NCI-H128 (cell line): ENCODE measurements at regions not wholly inside any gene's neighbourhood (a gene's known extent, or its start where the extent isn't known, plus 50 kb on each side); places are given as distances from the start of the nearest gene placed in this dataset.
"Not testable (repeated sequence)": the region's sequence is repeated elsewhere in the genome, so short reads cannot be mapped to it uniquely, and the experiment has no call there.

Source experiments
- DNase-seq: peaks from one replicate; lab custom pipeline; 2025; ENCODE audit not compliant: unreplicated experiment; lab: John Stamatoyannopoulos, UW

DNA sequence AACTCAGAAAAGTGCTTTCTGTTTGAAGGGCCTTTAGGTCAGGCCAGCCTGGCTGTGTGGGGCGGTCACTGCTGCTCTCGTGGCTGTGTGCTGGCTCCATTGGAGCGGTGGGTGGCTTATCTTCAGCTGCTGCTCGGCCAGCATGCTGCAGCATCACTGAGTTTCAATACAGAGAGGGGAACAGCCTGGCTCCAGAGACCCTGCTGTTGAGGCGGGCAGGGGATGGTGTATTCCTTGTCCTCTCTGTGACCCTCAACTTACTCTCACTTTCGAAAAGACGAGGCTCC, 248.5 kb upstream of the ONECUT1 start:
- DNase-seq = no peak

DNA sequence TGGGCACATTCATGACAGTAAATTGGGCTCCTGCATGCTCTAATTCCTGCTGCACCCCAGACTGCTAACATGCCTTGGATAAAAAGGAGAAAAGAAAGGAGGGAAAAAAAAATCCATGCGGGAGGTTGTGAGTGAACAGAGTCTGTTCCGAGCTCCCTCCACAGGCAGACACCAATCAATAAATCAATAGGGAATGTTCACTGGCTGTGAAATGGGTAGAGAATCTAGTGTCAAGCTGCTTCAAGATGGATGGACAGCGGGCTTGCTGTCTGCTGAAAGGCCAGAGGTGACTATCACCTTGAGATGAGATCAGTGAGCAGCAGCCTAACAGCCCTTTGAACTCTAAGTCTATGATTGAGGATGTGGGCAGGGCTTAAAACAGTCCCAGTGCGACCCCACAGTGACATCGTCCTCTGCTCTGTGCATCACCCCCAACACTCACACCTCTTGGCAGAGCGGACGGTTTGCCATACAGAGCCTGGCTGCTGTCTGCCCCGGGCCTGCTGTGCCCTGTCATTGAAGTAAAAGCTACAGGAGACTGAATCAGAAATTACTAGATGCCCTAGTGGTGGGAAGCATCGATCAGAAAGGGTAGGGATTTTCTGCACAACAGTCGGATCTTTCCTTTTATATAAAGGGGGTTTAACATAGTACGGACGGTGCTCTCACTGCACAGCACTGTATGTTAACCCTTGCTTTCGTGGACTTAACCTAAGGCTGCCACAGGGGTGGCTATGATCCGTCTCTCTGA, 247.9 kb upstream of the ONECUT1 start:
- DNase-seq = no peak

DNA sequence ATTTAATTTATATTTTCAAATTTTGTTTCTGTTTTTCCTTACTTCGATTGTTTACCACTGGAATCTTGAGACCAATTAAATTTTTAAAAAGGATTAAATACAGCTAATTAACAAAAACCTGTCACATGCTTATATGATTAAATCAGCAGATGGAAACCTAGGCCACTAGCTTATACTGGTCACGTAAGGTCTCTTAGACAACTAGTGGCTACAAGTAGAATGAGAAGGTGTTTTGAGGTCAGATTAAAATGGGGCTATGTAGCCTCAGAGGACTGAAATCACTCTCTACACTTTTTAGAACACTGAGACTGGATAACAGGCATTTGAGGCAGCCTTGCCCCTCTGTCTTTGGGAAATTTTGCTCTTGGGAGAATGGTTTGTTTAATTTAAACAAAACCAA, 246.5 kb upstream of the ONECUT1 start:
- no peak for DNase-seq

DNA sequence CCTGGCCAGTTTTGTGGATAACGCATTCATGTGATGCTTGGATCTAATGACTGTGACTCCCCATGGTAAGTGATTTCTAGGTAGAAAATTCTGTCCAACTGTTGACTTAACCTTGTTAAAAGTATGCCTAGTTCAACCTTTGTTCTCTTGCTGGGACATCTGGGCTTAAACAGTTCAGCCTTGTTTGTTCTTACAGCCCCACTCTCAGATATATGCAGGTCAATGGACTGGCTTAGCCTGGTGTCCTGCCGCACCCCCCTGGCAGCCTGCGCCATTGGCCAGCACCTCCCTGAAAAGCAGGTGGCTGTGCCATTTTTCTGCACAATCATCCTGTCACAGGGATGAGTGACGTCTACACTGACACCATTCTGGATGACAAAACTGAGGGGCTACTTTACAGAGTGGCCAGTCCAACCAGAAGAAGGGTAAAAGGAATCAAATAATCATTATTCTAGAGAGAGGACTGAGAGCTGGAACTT, 244.7 kb upstream of the ONECUT1 start:
- no peak for DNase-seq

DNA sequence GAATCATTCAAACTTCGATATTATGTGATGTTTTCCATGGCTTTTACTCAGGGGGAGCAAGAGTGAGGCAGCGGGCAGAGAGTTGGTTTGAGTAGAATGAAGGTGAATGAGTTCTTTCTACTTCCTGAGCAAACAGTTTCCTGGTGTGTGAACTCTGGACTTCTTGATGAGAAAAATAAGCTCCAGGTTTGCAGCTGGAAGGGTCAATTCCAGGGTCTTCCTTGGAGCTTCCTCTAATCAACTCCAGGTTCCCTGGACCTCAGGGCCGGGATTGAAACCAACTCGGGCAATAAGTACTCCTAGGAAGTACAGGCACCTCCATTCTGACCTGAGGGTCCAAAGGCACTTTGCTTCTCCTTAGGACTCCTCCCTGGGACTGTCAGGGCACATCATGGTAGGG, 243.6 kb upstream of the ONECUT1 start:
- no peak for DNase-seq

DNA sequence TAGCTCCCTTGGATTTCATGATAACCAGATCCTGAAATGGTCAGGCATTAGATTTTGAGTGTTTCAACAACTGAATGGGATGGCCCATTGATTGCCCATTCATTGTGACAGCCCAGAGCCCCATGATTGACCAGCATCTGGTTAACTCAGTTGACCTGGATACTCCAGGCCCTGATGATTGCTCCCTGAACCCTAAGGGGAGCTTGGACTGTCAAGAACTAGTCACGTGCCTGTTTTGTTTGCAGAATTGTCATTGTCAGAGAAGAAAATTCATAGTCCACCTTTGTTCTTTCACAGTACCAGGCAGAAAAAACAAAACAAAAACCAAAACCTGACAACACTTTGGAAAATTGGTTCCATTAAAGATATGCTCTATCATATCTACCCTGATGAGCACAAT, 241.3 kb upstream of the ONECUT1 start:
- no peak for DNase-seq

DNA sequence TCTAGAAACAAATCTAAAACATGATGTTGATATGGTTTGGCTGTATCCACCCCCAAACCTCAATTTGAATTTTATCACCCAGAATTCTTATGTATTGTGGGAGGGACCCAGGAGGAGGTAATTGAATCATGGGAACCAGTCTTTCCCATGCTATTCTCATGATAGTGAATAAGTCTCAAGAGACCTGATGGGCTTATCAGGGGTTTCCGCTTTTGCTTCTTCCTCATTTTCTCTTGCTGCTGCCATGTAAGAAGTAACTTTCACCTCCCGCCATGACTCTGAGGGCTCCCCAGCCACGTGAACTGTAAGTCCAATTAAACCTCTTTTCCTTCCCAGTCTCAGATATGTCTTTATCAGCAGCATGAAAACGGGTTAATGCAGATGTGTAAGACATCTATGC, 232.7 kb upstream of the ONECUT1 start:
- DNase-seq = no peak

DNA sequence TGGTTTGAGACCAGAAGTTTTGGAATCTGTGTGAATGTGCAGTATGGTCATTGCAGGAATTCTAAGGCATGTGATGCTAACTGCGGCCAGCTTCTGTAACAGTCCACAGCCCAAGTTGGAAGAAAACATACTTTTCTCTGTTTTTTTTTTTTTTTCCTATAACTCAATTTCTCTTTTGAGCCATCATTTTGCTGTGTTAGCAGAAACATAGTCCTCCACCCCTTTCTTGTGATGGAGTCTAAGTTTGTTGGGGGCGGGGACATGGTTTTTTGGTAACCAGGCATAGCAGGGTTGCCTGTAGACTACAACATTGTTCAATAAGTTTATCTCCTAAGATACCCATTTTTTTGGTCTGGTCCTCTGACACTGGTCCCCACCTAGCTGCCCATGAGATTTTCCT, 223.2 kb upstream of the ONECUT1 start:
- DNase-seq = no peak

DNA sequence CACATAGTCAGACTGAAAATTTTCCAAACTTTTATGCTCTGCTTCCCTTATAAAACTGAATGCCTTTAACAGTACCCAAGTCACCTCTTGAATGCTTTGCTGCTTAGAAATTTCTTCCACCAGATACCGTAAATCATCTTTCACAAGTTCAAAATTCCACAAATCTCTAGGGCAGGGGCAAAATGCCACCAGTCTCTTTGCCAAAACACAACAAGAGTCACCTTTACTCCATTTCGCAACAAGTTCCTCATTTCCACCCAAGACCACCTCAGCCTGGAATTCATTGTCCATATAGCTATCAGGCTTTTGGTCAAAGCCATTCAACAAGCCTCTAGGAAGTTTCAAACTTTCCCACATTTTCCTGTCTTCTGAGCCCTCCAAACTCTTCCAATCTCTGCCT, 221.6 kb upstream of the ONECUT1 start:
- DNase-seq = not testable (repeated sequence)

DNA sequence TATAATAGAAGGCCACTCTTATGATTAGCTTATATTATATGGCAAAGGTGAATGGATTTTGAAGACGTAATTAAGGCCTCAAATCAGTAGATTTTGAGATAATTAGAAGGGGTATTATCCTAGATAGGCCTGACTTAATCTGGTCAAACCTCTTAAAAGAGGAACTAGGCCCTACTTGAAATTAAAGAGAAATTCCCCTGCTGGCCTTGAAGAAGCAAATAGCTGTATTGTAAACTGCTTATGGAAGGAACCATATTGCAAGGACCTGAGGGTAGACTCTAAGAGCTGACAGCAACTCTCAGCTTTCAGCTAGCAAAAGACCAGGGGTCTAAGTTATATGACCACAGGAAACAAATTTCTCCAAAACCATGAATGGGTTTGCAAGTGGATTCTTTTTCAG, 219.0 kb upstream of the ONECUT1 start:
- no peak for DNase-seq

DNA sequence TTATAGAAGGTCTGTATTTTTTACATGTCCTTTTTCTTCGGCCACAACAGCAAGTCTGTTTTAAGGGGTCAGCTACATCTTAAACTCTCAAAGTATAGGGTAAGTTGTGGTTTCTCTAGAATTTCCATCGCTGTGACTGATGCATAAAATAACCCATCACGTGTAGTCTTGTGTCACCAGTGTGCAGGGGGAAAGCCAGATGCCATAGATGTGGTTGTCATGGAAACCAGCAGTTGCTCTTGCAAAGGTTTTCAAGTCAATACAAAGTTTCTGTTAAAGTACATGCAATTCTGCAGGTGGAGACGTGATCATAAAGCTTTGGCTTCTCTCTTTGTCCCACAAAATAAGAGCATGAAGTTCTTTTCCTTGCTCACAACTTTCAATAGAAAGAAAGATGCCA, 210.3 kb upstream of the ONECUT1 start:
- DNase-seq = no peak

DNA sequence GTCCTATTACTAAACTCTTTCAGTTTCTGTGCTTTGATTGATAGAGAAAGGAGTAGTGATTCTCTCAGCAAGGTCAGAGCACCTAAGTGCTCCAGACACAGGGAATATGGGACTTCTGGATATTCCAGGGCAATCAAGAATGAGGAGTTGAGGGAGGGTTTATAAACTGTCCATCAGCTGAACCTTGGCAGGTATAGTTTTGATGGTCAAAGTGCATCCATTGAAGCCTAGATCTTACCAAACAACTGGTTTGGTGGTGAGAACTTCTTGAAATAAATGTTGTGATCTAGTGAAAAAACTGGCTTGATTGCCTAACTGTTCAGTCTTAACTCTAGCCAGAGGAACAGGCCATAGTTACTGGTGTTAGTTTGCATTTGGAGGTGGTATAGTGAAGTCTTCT, 207.0 kb upstream of the ONECUT1 start:
- no peak for DNase-seq

DNA sequence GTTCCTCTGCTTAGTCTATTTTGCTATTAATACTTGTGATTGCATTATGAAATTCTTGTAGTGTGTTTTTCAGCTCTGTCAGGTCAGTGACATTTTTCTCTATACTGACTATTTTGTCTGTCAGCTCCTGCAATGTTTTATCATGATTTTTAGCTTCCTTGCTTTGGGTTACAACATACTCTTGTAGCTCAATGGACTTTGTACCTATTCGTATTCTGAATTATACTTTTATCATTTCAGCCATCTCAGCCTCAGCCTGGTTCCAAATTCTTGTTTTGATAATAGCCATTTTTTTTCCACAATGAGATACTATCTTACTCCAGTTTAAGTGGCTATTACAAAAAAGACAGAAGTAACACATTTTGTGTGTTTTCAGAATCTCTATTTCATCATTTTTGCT, 204.2 kb upstream of the ONECUT1 start:
- no peak for DNase-seq

DNA sequence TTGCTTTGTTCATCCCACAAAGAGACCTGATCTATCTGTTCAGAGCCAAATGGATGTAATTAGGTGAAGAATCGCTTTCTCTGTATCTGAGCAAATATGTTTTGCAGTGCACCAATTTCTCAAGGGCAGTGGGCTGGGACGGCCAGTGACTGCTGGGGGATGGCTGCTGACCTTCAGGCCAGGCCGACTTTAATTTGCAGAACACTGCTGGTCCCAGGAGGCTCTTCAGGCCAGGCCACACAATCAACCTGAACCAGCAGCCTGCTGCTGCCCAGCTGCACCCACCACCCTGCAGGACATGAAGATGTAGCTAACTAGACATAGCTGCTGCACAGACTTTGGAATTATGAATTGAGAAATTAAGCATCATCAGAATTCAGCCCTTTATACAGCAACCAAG, 194.4 kb upstream of the ONECUT1 start:
- DNase-seq = no peak

DNA sequence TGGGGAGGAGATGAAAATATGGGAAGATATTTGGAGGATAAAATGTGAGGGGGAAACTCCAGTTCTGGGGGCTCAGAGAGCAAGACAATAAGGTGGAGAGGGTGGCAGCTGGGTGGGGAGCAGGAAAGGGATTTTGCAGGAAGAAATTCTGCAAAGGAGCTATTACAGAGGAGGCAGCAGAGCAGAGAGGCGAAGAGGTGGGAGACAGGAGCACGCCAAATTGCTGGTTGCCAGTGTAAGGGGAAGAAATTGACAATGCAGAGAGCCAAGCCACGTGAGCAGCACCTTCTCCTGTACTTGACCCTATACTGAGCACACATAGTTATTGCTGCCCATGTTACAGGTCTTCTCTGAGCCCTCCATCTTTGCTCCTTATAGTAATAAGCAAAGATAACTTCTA, 190.3 kb upstream of the ONECUT1 start:
- DNase-seq = no peak

DNA sequence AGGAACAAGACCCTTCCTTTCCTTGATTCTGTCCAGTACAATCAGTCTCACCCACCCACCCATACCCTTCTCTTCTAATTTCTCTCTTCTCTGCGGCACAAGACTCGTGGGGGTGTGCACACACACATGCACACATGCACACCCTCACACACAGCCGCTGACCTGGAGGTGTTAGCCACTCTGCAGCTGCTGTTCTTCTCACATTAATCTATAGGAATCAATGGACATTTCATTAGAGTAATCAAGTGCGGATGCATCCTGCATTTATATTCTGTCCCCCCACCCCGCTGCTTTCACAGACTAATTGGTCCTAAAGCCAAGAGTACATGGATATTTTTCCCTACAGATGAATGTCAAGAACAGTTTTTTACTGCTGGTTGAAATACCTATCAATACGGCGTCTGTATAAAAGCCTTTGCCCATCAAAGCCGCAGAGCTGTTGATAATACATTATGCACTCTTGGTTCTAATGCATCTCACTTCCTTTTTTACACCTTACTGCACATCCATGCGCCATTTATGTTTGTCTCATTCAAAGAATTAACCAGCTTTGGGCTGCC, 186.5 kb upstream of the ONECUT1 start:
- DNase-seq = no peak

DNA sequence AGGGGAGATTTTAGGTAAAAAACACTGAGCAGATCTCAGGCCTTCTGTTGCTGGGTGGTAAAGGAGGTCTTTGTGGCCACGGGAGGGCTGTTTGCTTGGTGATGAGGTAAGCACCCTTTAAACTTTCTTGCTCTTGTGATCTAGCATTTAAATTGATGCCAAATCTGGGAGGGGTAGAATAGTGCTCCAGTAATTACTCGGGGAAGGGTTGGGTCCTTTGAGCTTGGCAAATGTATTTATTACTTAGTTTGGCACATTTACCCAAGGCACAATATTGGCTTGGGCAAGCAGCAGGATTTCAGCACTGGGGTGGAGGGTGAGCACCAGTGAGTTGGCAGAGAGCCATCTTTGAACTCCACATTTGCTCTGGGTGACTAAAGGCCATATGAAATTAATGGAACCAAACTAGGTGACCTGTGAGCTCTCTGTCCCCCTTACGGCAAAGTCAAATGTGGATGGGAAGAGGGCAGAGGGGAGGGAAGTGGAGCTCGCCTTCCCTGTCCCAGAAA, 185.9 kb upstream of the ONECUT1 start:
- DNase-seq = no peak

DNA sequence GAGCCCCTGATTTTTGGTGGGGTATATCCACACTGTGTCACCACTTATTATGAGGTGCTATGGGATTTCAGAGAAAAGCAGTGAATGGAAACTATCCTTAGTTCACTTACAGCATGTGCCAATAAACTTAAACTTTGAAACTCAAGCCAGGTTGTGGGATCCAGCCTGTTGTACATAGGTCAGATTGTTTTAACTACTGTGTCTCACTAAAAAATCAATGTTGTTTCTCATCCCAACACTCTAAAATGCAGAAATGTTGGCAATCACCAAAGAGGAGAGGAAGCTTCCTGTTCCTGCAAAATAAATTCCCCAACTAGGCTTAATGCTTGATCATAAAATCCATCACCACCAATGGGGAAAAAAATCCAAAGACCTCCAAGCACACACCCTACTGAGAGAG, 173.7 kb upstream of the ONECUT1 start:
- DNase-seq = no peak

DNA sequence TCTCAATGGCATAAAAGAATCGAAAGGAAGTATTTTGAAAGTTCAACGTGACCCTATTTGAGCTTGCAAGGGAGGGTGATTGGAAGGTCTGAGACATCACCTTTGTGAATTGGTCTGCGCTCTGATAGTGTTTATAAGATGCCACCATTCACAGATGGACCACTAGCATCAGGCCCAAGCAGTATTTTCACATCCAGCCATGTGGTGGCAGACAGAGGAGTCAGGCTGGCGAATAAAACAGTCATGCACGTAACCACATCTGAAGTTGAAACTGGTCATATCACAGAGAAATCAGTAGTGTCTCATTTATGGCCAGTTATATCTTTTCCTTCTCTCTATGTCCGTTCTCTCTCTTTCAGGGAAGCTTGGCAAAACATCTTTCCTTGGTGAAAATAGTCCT, 170.1 kb upstream of the ONECUT1 start:
- DNase-seq = no peak

DNA sequence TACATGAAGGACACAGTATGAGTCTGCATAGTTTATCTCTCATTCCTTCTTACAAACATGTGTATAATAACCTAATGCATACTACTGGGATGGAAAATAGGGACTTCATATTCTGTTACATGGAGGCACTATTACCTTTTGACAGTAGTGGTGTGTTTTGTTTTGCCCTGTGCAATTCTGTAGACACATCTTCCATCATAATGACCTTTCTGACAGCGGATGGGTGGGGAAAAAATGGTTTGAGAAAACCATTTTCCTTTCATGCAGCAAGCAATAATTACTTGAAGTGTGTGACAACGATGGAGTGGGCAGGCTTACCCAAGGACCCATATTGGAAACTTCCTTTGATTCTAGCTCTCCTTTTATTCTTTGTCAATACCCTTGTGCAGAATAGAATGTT, 153.6 kb upstream of the ONECUT1 start:
- DNase-seq = no peak

DNA sequence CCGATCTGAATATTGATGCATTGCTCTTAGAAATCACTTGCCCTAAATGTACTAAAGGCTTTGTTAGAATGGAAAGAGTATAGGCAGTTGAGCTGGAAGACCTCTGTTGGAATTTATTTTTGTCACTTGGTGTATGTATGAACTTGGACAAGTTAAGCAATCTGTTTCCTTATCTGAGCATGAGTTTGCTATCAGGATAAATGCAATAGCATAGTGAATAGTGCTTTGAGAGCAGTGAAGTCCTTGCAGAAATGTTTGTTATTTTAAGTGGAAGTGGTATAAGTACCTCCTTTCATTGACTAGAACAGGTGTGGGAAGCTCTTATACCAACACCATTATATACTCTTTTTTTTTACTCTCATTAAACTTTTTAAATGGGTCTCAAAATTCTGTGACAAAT, 146.4 kb upstream of the ONECUT1 start:
- no peak for DNase-seq

DNA sequence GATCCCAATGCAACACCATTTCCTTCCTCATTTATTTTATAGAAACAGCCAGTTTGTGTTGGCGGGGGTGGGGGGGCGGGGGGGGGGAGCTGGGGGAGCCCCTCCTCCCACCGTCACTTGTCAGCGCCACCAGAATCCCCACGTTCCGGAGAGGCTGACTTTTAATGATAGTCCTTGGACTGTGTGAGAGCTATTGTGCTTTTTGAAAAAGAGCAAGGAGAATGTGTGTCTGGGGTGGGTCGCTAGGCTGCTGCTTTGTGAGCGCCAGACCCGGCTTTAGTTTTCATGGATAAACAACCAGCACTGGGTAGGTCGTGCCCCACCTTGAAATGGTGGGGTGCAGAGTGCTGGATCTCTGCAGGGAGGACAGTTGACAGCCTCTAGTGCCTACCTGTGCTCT, 135.0 kb upstream of the ONECUT1 start:
- no peak for DNase-seq

DNA sequence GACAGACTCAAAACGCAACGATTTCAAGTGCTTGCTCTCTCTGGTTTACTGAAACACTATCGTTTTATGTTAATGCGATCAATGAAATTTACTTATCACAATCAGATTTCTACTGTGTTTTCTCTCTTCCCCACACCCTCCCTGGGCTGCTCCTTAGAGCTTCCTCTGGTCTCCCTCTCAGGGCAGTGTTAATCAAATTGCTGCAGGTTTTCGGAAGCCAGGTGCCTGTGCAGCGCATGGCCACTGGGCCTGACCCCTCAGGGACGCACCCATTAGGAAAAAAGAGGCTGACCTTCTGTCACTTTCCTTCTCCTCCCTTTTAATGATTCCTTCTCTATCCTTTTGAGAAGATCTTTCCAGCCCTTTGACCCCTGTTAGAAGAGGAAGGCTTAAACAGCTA, 134.5 kb upstream of the ONECUT1 start:
- no peak for DNase-seq
